SH-SY5Y (cell line): ENCODE measurements at regions not wholly inside any gene's neighbourhood (a gene's known extent, or its start where the extent isn't known, plus 50 kb on each side); places are given as distances from the start of the nearest gene placed in this dataset.

Source experiments
- GATA2 ChIP-seq: IDR thresholded peaks from 2 replicates; pipeline ENCODE4 v1.6.1; 2011; ENCODE audit warnings: mild to moderate bottlenecking, low read depth, low read length
- GATA3 ChIP-seq: IDR thresholded peaks from 2 replicates; pipeline ENCODE4 v1.6.1; 2011; ENCODE audit warnings: low read depth, mild to moderate bottlenecking, low read length, moderate library complexity

DNA sequence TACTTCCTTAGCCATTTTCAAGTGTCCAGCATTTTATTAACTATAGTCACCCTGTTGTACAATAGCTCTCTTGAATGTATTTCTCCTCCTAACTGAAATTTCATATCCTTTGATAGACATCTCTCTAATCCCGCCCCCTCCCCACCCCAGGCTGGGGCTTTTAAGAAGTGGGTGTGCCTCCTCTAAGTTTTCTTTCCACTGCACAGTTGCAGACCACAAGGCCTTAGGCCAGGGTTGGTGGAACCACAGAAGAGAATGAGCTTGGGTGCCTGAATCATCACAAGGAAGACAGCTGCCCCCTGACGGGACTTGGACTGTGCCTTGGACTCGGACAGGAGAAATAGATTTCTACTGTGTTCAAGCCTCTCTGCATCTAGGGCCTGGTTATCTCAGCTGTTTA is 193.4 kb downstream of the HAUS1 start:
- TF ChIP-seq GATA2 (no peak), GATA3 (no peak)
